ENCODE measurements at regions not wholly inside any gene's neighbourhood (a gene's known extent, or its start where the extent isn't known, plus 50 kb on each side); places are given as distances from the start of the nearest gene placed in this dataset.

GRCh38 chr2:42928161-42928691, 135.8 kb upstream of the HAAO start:
- H3K4me3 ChIP-seq (ENCODE audit: low read depth, low read length) = no peak overlapping the region
- DNase-seq (ENCODE audit: low read depth) = no peak
- no peak for TF ChIP-seq CTCF (IDR thresholded peaks at IDR 0.05; ENCODE audit: insufficient read depth, low read depth, low read length)

- no peak for DNase-seq (ENCODE audit: low read depth)
- no peak for TF ChIP-seq CTCF (IDR thresholded peaks at IDR 0.05; ENCODE audit: insufficient read depth, low read depth, low read length)
- no peak overlapping the region for H3K4me3 ChIP-seq (ENCODE audit: low read depth, low read length)
These were observed 135.2 kb upstream of the HAAO start for GRCh38 chr2:42927334-42928160.

- no peak overlapping the region for H3K4me3 ChIP-seq (ENCODE audit: low read depth, low read length)
- TF ChIP-seq CTCF (IDR thresholded peaks at IDR 0.05; ENCODE audit: insufficient read depth, low read depth, low read length) = no peak
- no peak for DNase-seq (ENCODE audit: low read depth)
These were observed 134.3 kb upstream of the HAAO start for GRCh38 chr2:42926434-42927333.

- no peak for DNase-seq (ENCODE audit: low read depth)
- H3K4me3 ChIP-seq (ENCODE audit: low read depth, low read length) = no peak overlapping the region
- TF ChIP-seq CTCF (IDR thresholded peaks at IDR 0.05; ENCODE audit: insufficient read depth, low read depth, low read length) = no peak
These were observed 133.5 kb upstream of the HAAO start for GRCh38 chr2:42925742-42926433.

GRCh38 chr2:42924418-42924886, 132.1 kb upstream of the HAAO start:
- no peak overlapping the region for H3K4me3 ChIP-seq (ENCODE audit: low read depth, low read length)
- no peak for TF ChIP-seq CTCF (IDR thresholded peaks at IDR 0.05; ENCODE audit: insufficient read depth, low read depth, low read length)
- DNase-seq (ENCODE audit: low read depth) = no peak

Data from fibroblast of villous mesenchyme (primary cell).